Lower leg skin (tissue), 3 donors: ENCODE measurements at regions not wholly inside any gene's neighbourhood (a gene's known extent, or its start where the extent isn't known, plus 50 kb on each side); places are given as distances from the start of the nearest gene placed in this dataset.

Source experiments
- POLR2A ChIP-seq, 2 donors: fragments of 450-650 bp; IDR thresholded peaks; one replicate each; pipeline ENCODE4 v1.6.1; 2016 to 2017; ENCODE audit warnings: antibody characterized with exemption in 2 of 2, mild to moderate bottlenecking in 1 of 2, moderate library complexity in 1 of 2
- TF ChIP-seq, protein P1 (sequence below), 3 donors: fragments of 450-650 bp; IDR thresholded peaks; one replicate each; pipeline ENCODE4 v1.5.1; 2016; ENCODE audit warnings: antibody characterized with exemption in 3 of 3, mild to moderate bottlenecking in 3 of 3, moderate library complexity in 2 of 3

DNA sequence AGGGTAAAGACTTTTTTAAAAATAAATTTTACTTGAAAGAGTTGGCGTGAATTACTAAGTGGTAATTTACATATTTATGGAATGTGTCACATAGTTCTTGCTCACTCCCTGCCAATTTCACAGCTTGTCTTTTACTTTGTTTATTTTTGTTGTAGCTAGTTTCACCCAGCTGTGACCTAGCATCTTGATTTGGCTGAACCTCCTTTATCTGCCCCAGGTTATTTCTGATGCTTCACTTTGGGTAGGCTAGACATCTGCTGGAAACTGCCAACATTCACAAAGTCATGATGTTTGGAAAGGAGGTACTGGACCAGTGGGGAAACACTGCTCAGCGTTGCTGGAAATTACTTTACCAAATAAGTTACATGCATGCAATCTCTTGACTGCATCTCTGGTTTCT lies 1676.0 kb upstream of the RAG2 start:
- TF ChIP-seq, protein P1, sequence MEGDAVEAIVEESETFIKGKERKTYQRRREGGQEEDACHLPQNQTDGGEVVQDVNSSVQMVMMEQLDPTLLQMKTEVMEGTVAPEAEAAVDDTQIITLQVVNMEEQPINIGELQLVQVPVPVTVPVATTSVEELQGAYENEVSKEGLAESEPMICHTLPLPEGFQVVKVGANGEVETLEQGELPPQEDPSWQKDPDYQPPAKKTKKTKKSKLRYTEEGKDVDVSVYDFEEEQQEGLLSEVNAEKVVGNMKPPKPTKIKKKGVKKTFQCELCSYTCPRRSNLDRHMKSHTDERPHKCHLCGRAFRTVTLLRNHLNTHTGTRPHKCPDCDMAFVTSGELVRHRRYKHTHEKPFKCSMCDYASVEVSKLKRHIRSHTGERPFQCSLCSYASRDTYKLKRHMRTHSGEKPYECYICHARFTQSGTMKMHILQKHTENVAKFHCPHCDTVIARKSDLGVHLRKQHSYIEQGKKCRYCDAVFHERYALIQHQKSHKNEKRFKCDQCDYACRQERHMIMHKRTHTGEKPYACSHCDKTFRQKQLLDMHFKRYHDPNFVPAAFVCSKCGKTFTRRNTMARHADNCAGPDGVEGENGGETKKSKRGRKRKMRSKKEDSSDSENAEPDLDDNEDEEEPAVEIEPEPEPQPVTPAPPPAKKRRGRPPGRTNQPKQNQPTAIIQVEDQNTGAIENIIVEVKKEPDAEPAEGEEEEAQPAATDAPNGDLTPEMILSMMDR (IDR thresholded peaks at IDR 0.05): no peak
- TF ChIP-seq POLR2A (IDR thresholded peaks at IDR 0.05): no peak
